HUDEP-2 (cell line): ENCODE measurements at regions not wholly inside any gene's neighbourhood (a gene's known extent, or its start where the extent isn't known, plus 50 kb on each side); places are given as distances from the start of the nearest gene placed in this dataset.

Experiments
- DNase-seq, 76 experiments: peaks; one replicate each; lab custom pipeline; 2025; ENCODE audit not compliant: unreplicated experiment in 76 of 76; lab: John Stamatoyannopoulos, UW

GRCh38 chr1:79109445-79109844 is 102.9 kb upstream of the ADGRL4 start:
- DNase-seq, result no peak

GRCh38 chr1:79105500-79105899 is 99.0 kb upstream of the ADGRL4 start:
- no peak for DNase-seq

GRCh38 chr1:79104617-79105016 is 98.1 kb upstream of the ADGRL4 start:
- DNase-seq, result no peak

- no peak for DNase-seq
Measured at GRCh38 chr1:79100385-79100784, 93.9 kb upstream of the ADGRL4 start.

GRCh38 chr1:79090985-79091384 is 84.5 kb upstream of the ADGRL4 start:
- no peak for DNase-seq

DNA sequence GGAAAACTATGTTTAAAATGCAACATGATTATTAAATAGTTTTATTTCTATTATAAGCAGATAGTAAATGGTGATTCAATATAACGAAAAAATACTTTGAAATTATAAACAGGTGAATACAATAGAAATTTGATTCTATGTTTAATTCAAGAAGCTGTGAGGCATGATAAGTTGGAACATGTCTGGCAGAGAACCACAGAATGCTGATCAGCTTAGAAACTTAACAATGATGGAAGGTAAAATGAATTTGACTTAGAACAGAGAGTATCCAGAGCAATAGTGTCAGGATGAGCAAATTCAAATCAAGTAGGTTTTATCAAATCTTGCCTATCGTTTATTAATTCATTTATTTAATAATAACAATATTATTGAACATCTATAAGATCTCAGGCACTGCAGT is 83.4 kb upstream of the ADGRL4 start:
- no peak for DNase-seq

DNA sequence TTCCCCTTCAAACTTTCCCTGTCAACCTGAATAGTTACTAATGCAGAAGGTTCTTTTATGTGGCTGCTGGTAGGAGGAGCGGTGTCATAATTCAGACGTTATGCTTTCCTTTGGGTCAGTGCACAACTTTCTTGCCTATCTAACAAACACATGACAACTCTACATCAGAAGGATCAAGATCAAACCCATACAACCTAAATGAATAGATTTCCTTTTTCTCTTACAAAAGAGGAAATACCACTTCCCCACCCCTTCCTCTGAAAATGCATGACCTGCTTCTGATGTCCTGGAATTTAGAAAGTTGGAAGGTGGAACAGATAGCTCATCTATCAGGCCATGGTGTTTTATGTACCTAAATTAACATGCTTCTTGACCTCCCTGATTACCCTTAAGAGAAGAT is 75.7 kb upstream of the ADGRL4 start:
- DNase-seq, result no peak

DNA sequence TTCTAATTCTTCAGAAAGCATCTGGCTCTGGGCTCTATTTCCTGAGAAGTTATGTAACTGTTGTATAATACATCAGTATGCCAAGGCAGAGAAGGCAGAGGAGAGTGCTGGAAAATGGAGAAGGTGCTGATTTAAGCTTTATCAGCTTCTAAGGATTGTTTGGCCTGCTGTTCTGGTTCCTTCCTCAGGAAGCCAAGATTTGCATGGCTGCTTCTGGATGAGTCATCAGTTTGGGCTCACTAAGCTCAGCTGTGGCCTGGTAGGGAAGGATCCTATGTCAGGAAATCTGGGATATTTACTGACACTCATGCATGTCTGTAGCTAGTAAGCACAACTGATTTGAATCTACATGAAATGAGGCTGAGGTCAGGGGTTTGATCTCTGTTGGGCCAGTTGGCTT is 73.2 kb upstream of the ADGRL4 start:
- DNase-seq, result no peak

DNA sequence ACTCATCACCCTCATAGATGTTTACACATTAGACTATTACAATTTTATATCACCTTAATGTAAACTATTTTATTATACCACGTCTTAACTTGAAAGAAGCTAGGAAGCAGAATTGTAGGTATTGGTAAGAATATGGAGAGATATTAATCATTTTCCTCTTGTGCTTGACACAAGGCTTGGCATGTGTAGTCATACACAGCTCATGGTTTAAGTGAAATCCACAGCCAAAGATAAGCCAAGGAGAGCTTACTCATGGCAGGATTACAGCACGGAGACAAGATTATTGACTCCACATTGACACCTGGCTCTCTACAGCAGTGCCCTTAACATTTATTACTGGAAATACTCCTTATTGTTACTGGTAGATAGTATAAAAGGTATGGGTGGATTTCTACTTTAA is 68.4 kb upstream of the ADGRL4 start:
- DNase-seq, result no peak

DNA sequence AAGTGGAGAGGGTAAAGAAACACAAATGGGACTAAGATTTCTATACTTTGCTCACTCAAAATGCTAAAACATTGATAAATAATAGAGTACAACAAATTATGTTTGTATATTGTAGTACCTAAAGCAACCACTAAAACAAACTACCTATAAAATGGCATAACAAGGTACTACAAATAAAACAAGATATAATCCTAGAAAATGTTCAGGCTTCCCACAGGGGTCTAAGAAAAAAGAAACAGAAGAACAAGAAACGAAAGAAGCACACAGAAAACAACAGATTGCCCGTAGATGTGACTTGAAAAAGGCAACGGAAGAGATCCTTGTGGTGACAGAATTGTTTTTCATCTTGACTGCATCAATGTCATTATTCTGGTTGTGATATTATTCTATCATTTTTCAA is 63.3 kb upstream of the ADGRL4 start:
- no peak for DNase-seq

GRCh38 chr1:79059341-79059740 is 52.8 kb upstream of the ADGRL4 start:
- DNase-seq, result no peak
